H1 (cell line): ENCODE measurements at regions not wholly inside any gene's neighbourhood (a gene's known extent, or its start where the extent isn't known, plus 50 kb on each side); places are given as distances from the start of the nearest gene placed in this dataset.

Experiments
- CTCF ChIA-PET: fragments of 300-600 bp; sonication (Branson Sonifier 250); formaldehyde crosslinking; loops from one replicate; lab custom pipeline; 2021; ENCODE audit not compliant: partially characterized antibody; lab: Charles Lee
- POLR2A ChIA-PET: fragments of 300-600 bp; sonication (Branson Sonifier 250); formaldehyde crosslinking; loops from one replicate; lab custom pipeline; 2021; ENCODE audit warnings: inconsistent platforms; ENCODE audit not compliant: partially characterized antibody; lab: Charles Lee
- DNase-seq, 2 experiments: peaks; one replicate each; pipeline versions ENCODE4 v3.0.0 to v3.0.0-alpha.2; 2010 to 2022; ENCODE audit warnings: low spot score in 2 of 2, low read depth in 1 of 2, mixed read lengths in 1 of 2
- FAIRE-seq: peaks from 2 replicates; lab custom pipeline; 2011; peaks lifted over from hg19 to GRCh38; lab: Jason Lieb, UNC
- H2AFZ ChIP-seq: 2 replicates; pipeline ENCODE4 v1.8.1; 2012; ENCODE audit warnings: low read length, inconsistent platforms
- H2AK5ac ChIP-seq: 2 replicates; pipeline ENCODE4 v1.6.1; 2013; ENCODE audit warnings: low read depth, low read length
- H2BK120ac ChIP-seq: replicated peaks from 2 replicates; pipeline ENCODE3; 2013; ENCODE audit warnings: low read depth, low read length, inconsistent platforms
- H2BK12ac ChIP-seq: 2 replicates; pipeline ENCODE4 v1.6.1; 2013; ENCODE audit warnings: low read depth, low read length
- H2BK15ac ChIP-seq: 2 replicates; pipeline ENCODE4 v1.6.1; 2013; ENCODE audit warnings: low read length
- H2BK20ac ChIP-seq: 2 replicates; pipeline ENCODE4 v1.6.1; 2013; ENCODE audit warnings: low read length
- H2BK5ac ChIP-seq: 2 replicates; pipeline ENCODE4 v1.6.1; 2013; ENCODE audit warnings: low read depth, low read length
- H3K14ac ChIP-seq: 2 replicates; pipeline ENCODE4 v1.6.1; 2013; ENCODE audit warnings: inconsistent platforms; ENCODE audit not compliant: insufficient read length
- H3K18ac ChIP-seq: 2 replicates; pipeline ENCODE4 v1.6.1; 2013; ENCODE audit warnings: low read length; ENCODE audit errors: extremely low read depth
- H3K23ac ChIP-seq: 2 replicates; pipeline ENCODE4 v1.6.1; 2013; ENCODE audit warnings: inconsistent platforms; ENCODE audit not compliant: insufficient read length
- H3K23me2 ChIP-seq: 2 replicates; pipeline ENCODE4 v1.6.1; 2013; ENCODE audit warnings: low read depth, low read length
- H3K27ac ChIP-seq: 2 replicates; pipeline ENCODE4 v1.6.1; 2011; ENCODE audit warnings: low read depth, low read length, inconsistent platforms
- H3K27me3 ChIP-seq, 4 experiments: replicated peaks in 1 of 4; 1 replicate in 1 of 4; 2 replicates in 3 of 4; pipeline versions ENCODE4 v1.6.1 to v1.8.1; 2011 to 2013; ENCODE audit warnings: low read length in 3 of 4, mild to moderate bottlenecking in 3 of 4, inconsistent platforms in 2 of 4, mixed read lengths in 2 of 4, moderate library complexity in 1 of 4; ENCODE audit not compliant: control insufficient read depth in 3 of 4, insufficient read depth in 3 of 4; ENCODE audit errors: extremely low read depth in 1 of 4
- H3K36me3 ChIP-seq, 4 experiments: 2 replicates each; pipeline versions ENCODE4 v1.6.1 to v1.8.1; 2011 to 2013; ENCODE audit warnings: mild to moderate bottlenecking in 4 of 4, low read length in 3 of 4, moderate library complexity in 2 of 4, control low read depth in 1 of 4, inconsistent platforms in 1 of 4; ENCODE audit not compliant: insufficient read depth in 4 of 4, control insufficient read depth in 2 of 4
- H3K4ac ChIP-seq: replicated peaks from 2 replicates; pipeline ENCODE3; 2013; ENCODE audit warnings: low read length, low read depth, mixed read lengths, inconsistent platforms; ENCODE audit not compliant: insufficient read length
- H3K4me1 ChIP-seq, 4 experiments: replicated peaks in 1 of 4; 1 replicate in 1 of 4; 2 replicates in 3 of 4; pipeline versions ENCODE4 v1.6.1 to v1.8.1; 2011 to 2013; ENCODE audit warnings: low read length in 3 of 4, inconsistent platforms in 2 of 4, mixed read lengths in 1 of 4; ENCODE audit not compliant: insufficient read depth in 4 of 4, control insufficient read depth in 3 of 4
- H3K4me2 ChIP-seq, 2 experiments: 2 replicates each; pipeline versions ENCODE4 v1.6.1 to v1.8.1; 2011 to 2013; ENCODE audit warnings: low read depth in 2 of 2, low read length in 2 of 2, control low read depth in 1 of 2, inconsistent platforms in 1 of 2, mild to moderate bottlenecking in 1 of 2; ENCODE audit not compliant: insufficient read depth in 1 of 2
- H3K4me3 ChIP-seq, 4 experiments: fragments of 200-600, 300-600 bp in 1 of 4; sonication (generic), shearing (Covaris generic), sonication (Bioruptor Twin) in 1 of 4; 2 replicates each; pipeline versions ENCODE4 v1.5.1 to v1.8.1; 2011 to 2016; ENCODE audit warnings: low read length in 4 of 4, low read depth in 3 of 4, control low read depth in 2 of 4, inconsistent platforms in 2 of 4, mild to moderate bottlenecking in 2 of 4, mixed read lengths in 1 of 4, moderate library complexity in 1 of 4; ENCODE audit not compliant: insufficient read depth in 2 of 4; ENCODE audit errors: extremely low read depth in 1 of 4
- H3K56ac ChIP-seq: replicated peaks from 2 replicates; pipeline ENCODE3; 2013; ENCODE audit warnings: low read depth, mild to moderate bottlenecking, mixed read lengths, low read length, inconsistent platforms; ENCODE audit not compliant: insufficient read length
- H3K79me1 ChIP-seq: 2 replicates; pipeline ENCODE4 v1.6.1; 2013; ENCODE audit warnings: low read depth, low read length, control low read depth
- H3K79me2 ChIP-seq, 2 experiments: 2 replicates each; pipeline versions ENCODE4 v1.6.1 to v1.8.1; 2012 to 2013; ENCODE audit warnings: low read length in 2 of 2, mild to moderate bottlenecking in 2 of 2, inconsistent platforms in 1 of 2; ENCODE audit not compliant: insufficient read depth in 2 of 2, control insufficient read depth in 1 of 2
- H3K9ac ChIP-seq, 4 experiments: replicated peaks in 1 of 4; 1 replicate in 1 of 4; 2 replicates in 3 of 4; pipeline versions ENCODE4 v1.6.1 to v1.8.1; 2011 to 2013; ENCODE audit warnings: low read depth in 3 of 4, low read length in 3 of 4, control low read depth in 2 of 4, mild to moderate bottlenecking in 2 of 4, moderate library complexity in 2 of 4, inconsistent platforms in 1 of 4; ENCODE audit errors: extremely low read depth in 1 of 4
- H3K9me3 ChIP-seq, 2 experiments: 2 replicates each; pipeline versions ENCODE4 v1.6.1 to v1.8.1; 2012 to 2013; ENCODE audit warnings: mild to moderate bottlenecking in 2 of 2, moderate library complexity in 2 of 2, control low read depth in 1 of 2, inconsistent platforms in 1 of 2, low read depth in 1 of 2, low read length in 1 of 2, mixed read lengths in 1 of 2; ENCODE audit not compliant: insufficient read depth in 2 of 2
- H4K20me1 ChIP-seq, 2 experiments: replicated peaks in 1 of 2; 2 replicates each; pipeline versions ENCODE3 to v1.8.1; 2011 to 2013; ENCODE audit warnings: inconsistent platforms in 2 of 2, low read length in 2 of 2, mild to moderate bottlenecking in 1 of 2; ENCODE audit not compliant: insufficient read depth in 2 of 2, control insufficient read depth in 1 of 2
- H4K5ac ChIP-seq: 2 replicates; pipeline ENCODE4 v1.6.1; 2013; ENCODE audit warnings: low read length, low read depth, mixed read lengths, inconsistent platforms; ENCODE audit not compliant: insufficient read length
- H4K8ac ChIP-seq: 2 replicates; pipeline ENCODE4 v1.8.0; 2013; ENCODE audit warnings: mild to moderate bottlenecking, moderate library complexity, low read length, inconsistent platforms; ENCODE audit not compliant: insufficient read depth; ENCODE audit errors: extremely low read depth
- H4K91ac ChIP-seq: replicated peaks from 2 replicates; pipeline ENCODE3; 2013; ENCODE audit warnings: low read length, mixed read lengths, inconsistent platforms; ENCODE audit not compliant: insufficient read length
- BACH1 ChIP-seq: IDR thresholded peaks from 2 replicates; pipeline ENCODE4 v1.6.1; 2012; ENCODE audit warnings: low read length, improper control_type of control experiment
- CBX5 ChIP-seq: fragments of 300-800, 300-1000 bp; sonication (generic); IDR thresholded peaks from 2 replicates; pipeline ENCODE4 v1.7.1; 2016; ENCODE audit warnings: antibody characterized with exemption, low read length, low read depth
- CEBPB ChIP-seq: IDR thresholded peaks from 2 replicates; pipeline ENCODE4 v1.6.1; 2012; ENCODE audit warnings: low read depth, low read length
- FOSL1 ChIP-seq: IDR thresholded peaks from 2 replicates; pipeline ENCODE4 v1.6.1; 2011; ENCODE audit warnings: mild to moderate bottlenecking, low read depth, low read length, moderate library complexity; ENCODE audit not compliant: insufficient read depth
- GTF2F1 ChIP-seq: IDR thresholded peaks from 2 replicates; pipeline ENCODE4 v1.6.1; 2012; ENCODE audit warnings: low read depth, low read length, improper control_type of control experiment, borderline replicate concordance
- JUN ChIP-seq: IDR thresholded peaks from 2 replicates; pipeline ENCODE4 v1.6.1; 2011; ENCODE audit warnings: low read depth, mild to moderate bottlenecking, improper control_type of control experiment, low read length
- NANOG ChIP-seq: IDR thresholded peaks from 2 replicates; pipeline ENCODE4 v1.6.1; 2011; ENCODE audit warnings: low read length, low read depth, mild to moderate bottlenecking, inconsistent platforms; ENCODE audit not compliant: insufficient read depth, poor library complexity, severe bottlenecking
- POLR2AphosphoS5 ChIP-seq: IDR thresholded peaks from 2 replicates; pipeline ENCODE4 v1.6.1; 2011; ENCODE audit warnings: low read depth, low read length
- RXRA ChIP-seq: IDR thresholded peaks from 2 replicates; pipeline ENCODE4 v1.6.1; 2011; ENCODE audit warnings: low read depth, mild to moderate bottlenecking, low read length, moderate library complexity; ENCODE audit not compliant: insufficient read depth
- SIN3A ChIP-seq, 2 experiments: IDR thresholded peaks in 1 of 2; conservative IDR thresholded peaks in 1 of 2; 2 replicates each; pipeline ENCODE4 v1.6.1; 2011 to 2012; ENCODE audit warnings: low read length in 2 of 2, improper control_type of control experiment in 1 of 2, low read depth in 1 of 2, mild to moderate bottlenecking in 1 of 2
- SP1 ChIP-seq: IDR thresholded peaks from 2 replicates; pipeline ENCODE4 v1.6.1; 2011; ENCODE audit warnings: low read depth, low read length
- TEAD4 ChIP-seq: IDR thresholded peaks from 2 replicates; pipeline ENCODE4 v1.6.1; 2012; ENCODE audit warnings: low read depth, low read length, inconsistent platforms, mixed read lengths
- YY1 ChIP-seq: IDR thresholded peaks from 2 replicates; pipeline ENCODE4 v1.6.1; 2011; ENCODE audit warnings: low read depth, mild to moderate bottlenecking, low read length
- WGBS, 2 experiments: shearing (Covaris generic) in 1 of 2; methylation state at CpG; one replicate each; pipeline versions ENCODE4 v1.1.6 to v1.1.7; 2013 to 2015; ENCODE audit warnings: low lambda C conversion rate in 2 of 2, mixed read lengths in 2 of 2, inconsistent platforms in 1 of 2, low coverage in 1 of 2, missing lambda C conversion rate in 1 of 2; ENCODE audit not compliant: insufficient replicate concordance in 2 of 2, insufficient coverage in 1 of 2, insufficient read length in 1 of 2; ENCODE audit errors: extremely low coverage in 1 of 2, missing lambda C conversion rate in 1 of 2; 5-methylcytosine and 5-hydroxymethylcytosine counted together
- TF ChIP-seq, protein P1 (sequence below): IDR thresholded peaks from 2 replicates; pipeline ENCODE4 v1.6.1; 2011; ENCODE audit warnings: low read length, improper control_type of control experiment

- POLR2A ChIA-PET, result interaction anchor here (1.2 kb wide), 1 partner anchor 10 kb away, joined by 3 read pairs; no protein-coding TSS in a partner anchor
- DNase-seq, result no peak
- Histone ChIP-seq H3K9me3 (no peaks in the 10 kb centered on the region), H2BK5ac (no peak overlapping the region), H4K20me1 (no peaks in the 10 kb centered on the region), H3K79me1 (no peaks in the 10 kb centered on the region), H3K27ac (no peak overlapping the region), H3K56ac (no peak overlapping the region), H4K8ac (no peak overlapping the region), H2BK20ac (no peak overlapping the region), H2BK15ac (no peak overlapping the region), H3K4ac (no peak overlapping the region), H3K23me2 (no peaks in the 10 kb centered on the region; the same call in none of the 2 replicates), H2AK5ac (no peak overlapping the region), H3K9ac (no peak overlapping the region), H3K79me2 (no peaks in the 10 kb centered on the region), H3K23ac (no peak overlapping the region), H3K27me3 (no peaks in the 10 kb centered on the region; a peak in 1 of 7 replicates), H2AFZ (no peak overlapping the region), H4K91ac (no peak overlapping the region), H3K4me2 (no peak overlapping the region), H2BK120ac (no peak overlapping the region), H3K36me3 (no peaks in the 10 kb centered on the region), H2BK12ac (no peak overlapping the region), H4K5ac (no peak overlapping the region), H3K14ac (no peak overlapping the region), H3K18ac (no peak overlapping the region), H3K4me1 (peaks cover 0 to 11% (median 3%) of the 10 kb centered on the region in 4 experiments; a peak in 6 of 7 replicates), H3K4me3 (no peak overlapping the region)
- CTCF ChIA-PET, result interaction anchor here (1.2 to 1.9 kb wide), 4 partner anchors 10 to 427 kb away, joined by 3 to 5 read pairs (median 4); no protein-coding TSS in a partner anchor
- WGBS, 2 experiments, result 85% methylated on average over 4 of the region's 4 CpGs; no CpG with 5 or more reads in 1 of the 2 experiments
- no peak for FAIRE-seq
- TF ChIP-seq CEBPB (no peak), TEAD4 (no peak), FOSL1 (no peak), BACH1 (no peak), CBX5 (no peak), SIN3A (conservative IDR thresholded peaks at IDR 0.05 in 1 of 2, IDR thresholded peaks at IDR 0.05 in 1 of 2; ENCODE audit: low read depth in 1 of 2, low read length in 2 of 2) (no peak), NANOG (no peak), GTF2F1 (no peak), POLR2AphosphoS5 (no peak), SP1 (no peak), JUN (no peak), RXRA (no peak), YY1 (no peak)
- TF ChIP-seq, protein P1, sequence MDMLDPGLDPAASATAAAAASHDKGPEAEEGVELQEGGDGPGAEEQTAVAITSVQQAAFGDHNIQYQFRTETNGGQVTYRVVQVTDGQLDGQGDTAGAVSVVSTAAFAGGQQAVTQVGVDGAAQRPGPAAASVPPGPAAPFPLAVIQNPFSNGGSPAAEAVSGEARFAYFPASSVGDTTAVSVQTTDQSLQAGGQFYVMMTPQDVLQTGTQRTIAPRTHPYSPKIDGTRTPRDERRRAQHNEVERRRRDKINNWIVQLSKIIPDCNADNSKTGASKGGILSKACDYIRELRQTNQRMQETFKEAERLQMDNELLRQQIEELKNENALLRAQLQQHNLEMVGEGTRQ, result no peak
Observed at GRCh38 chr1:165052431-165052830, 304.1 kb downstream of the LMX1A start.
